DMS53 (cell line): ENCODE measurements at regions not wholly inside any gene's neighbourhood (a gene's known extent, or its start where the extent isn't known, plus 50 kb on each side); places are given as distances from the start of the nearest gene placed in this dataset.
"Not testable (repeated sequence)": the region's sequence is repeated elsewhere in the genome, so short reads cannot be mapped to it uniquely, and the experiment has no call there.

Experiments
- DNase-seq: peaks from one replicate; lab custom pipeline; 2025; lab: John Stamatoyannopoulos, UW

DNA sequence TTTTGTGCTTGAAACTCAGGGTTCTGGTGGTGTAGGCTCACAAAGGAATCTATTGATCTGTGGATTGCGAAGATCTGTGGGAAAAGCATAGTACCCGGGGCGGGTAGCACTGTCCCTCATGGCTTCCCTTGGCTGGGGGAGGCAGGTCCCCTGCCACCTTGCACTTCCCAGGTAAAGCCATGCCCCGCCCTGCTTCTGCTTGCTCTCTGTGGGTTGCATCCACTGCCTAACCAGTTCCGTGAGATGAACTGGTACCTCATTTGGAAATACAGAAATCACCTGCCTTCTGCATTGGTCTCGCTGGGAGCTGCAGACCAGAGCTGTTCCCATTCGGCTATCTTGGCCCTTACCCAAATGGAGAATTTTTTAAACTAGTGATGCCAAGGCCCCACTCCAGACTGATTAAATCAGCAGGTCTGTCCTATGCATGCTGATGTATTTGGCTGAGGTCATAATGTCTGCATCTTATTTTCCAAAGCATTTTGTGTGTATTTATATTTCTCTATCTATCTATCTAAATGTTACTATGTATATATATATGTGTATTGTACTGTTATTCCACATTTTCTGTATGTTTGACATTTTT lies 65.5 kb upstream of the SLC7A14 start:
- no peak for DNase-seq

GRCh38 chr3:170650557-170650956 lies 64.7 kb upstream of the SLC7A14 start:
- not testable (repeated sequence) for DNase-seq

DNA sequence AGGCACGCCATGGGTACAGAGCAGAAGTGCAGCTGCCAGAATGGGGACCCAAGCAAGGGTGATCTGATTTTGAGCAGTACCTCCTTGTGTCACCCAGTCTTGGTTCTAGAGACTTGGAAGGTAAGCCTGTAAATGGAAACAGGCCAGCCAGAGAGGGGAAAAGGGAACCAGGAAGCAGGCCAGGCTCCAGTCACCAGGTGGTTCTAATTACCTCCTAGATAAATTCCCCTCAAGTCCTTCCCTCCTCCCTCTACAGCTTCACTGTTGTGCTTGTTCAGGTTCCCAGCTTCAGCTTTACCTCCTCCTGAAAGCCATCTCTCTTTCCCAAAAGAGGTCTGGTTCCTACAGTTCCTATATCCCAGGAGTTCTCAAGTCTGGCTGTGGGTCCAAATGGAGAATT lies 58.8 kb upstream of the SLC7A14 start:
- DNase-seq, result no peak

DNA sequence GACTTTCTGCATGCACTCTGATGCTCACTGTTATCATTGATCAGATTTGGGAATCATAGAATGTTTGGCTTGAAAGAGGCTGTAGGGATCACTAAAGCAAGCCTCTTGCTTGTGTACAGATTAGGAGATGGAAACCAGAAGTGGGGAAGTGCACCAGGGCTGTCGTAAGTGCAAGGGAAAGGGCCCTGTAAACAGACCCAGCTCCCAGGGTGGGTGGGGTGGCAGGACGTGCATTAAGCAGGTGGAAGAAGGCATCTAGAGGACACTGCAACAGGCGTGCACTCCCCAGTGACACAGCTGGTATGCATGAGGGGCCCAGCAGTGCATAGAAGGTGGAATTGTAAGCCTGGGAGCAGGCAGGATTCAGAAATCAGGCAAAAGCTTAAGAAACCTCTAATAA lies 58.0 kb upstream of the SLC7A14 start:
- DNase-seq, result no peak

GRCh38 chr3:170642882-170643601 lies 57.2 kb upstream of the SLC7A14 start:
- DNase-seq, result peak; percentile 27

DNA sequence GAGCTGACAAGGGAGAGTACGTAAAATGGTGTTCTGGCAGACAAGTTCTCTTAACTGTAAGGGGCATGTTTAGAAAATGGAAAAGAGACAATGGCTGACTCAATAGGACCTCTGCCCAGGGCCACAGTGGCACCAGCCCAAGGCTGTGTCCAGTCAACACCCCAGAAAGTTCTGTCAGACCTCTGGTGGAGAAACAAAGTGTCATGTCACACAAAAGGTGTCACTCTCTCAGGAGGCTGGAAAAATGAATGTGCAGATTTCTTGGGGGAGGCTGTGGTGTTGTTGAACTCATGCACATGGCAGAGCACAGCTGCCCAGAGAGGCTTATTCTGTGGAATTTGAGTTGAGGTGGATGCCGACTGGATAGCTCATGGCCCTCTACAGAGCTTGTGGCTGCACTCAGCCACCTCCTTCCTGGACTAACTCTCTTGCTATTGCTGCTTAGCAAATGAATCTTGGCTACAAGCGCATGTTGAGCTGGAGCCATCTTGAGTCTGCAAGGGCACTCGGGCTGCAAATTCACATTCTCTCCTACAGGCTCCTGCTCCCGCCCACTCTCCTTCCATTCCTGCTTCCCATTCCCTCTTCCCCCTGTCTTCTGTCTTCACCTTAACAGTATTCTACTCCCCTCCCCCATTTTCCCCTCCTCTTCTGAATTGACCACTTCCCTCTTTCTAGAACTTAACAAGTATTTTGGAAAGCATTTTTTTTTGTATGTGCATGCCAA lies 55.8 kb upstream of the SLC7A14 start:
- DNase-seq, result no peak

- no peak for DNase-seq
Measured at GRCh38 chr3:170640737-170641171, 54.9 kb upstream of the SLC7A14 start.

DNA sequence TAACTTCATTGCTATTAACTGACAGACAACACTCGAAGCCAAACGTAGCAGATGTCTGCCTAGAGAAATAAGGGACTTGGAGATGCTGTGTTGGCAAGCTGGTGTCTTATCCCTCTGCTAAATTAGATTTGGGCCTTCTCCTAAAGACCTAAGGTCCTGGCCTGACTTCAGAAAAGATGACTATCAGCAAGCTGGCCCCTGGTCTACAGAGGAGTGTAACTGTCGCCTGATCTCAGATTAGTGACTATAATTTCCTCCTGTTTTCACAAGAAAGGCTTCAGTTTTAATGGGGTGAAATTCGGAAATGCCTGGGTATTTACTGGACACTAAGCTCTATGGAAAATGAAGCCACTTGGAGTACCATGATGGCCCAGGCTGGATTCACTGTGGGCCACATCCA lies 53.1 kb upstream of the SLC7A14 start:
- DNase-seq, result no peak

- no peak for DNase-seq
Measured at GRCh38 chr3:170637306-170637705, 51.4 kb upstream of the SLC7A14 start.

GRCh38 chr3:170636400-170636973 lies 50.6 kb upstream of the SLC7A14 start:
- DNase-seq, result no peak
